ENCODE measurements at regions not wholly inside any gene's neighbourhood (a gene's known extent, or its start where the extent isn't known, plus 50 kb on each side); places are given as distances from the start of the nearest gene placed in this dataset.

- no peak for DNase-seq (ENCODE audit: low spot score in 2 of 2)
These were observed 376.5 kb upstream of the ZNF717 start for GRCh38 chr3:76161856-76162255.

GRCh38 chr3:76171647-76172046 is 386.3 kb upstream of the ZNF717 start:
- DNase-seq (ENCODE audit: low spot score in 2 of 2), result no peak
- no peak for FAIRE-seq

More at GRCh38 chr3:76161856-76162255, 376.5 kb upstream of the ZNF717 start:
- FAIRE-seq, result no peak

- DNase-seq (ENCODE audit: low spot score in 2 of 2) (no peak), FAIRE-seq (no peak)
These were observed 392.3 kb upstream of the ZNF717 start for GRCh38 chr3:76177610-76178009.

GRCh38 chr3:76178412-76178811 is 393.1 kb upstream of the ZNF717 start:
- no peak for FAIRE-seq

GRCh38 chr3:76181213-76181612 is 395.9 kb upstream of the ZNF717 start:
- FAIRE-seq, result no peak
- DNase-seq (ENCODE audit: low spot score in 2 of 2), result no peak

More at GRCh38 chr3:76178412-76178811, 393.1 kb upstream of the ZNF717 start:
- DNase-seq (ENCODE audit: low spot score in 2 of 2), result no peak

- no peak for DNase-seq (ENCODE audit: low spot score in 2 of 2)
- no peak for FAIRE-seq
These were observed 412.7 kb upstream of the ZNF717 start for GRCh38 chr3:76198086-76198485.

- FAIRE-seq, result no peak
- DNase-seq (ENCODE audit: low spot score in 2 of 2), result no peak
These were observed 414.0 kb upstream of the ZNF717 start for GRCh38 chr3:76199382-76199781.

- DNase-seq (ENCODE audit: low spot score in 2 of 2) (no peak), FAIRE-seq (no peak)
These were observed 418.2 kb upstream of the ZNF717 start for GRCh38 chr3:76203578-76203977.

- DNase-seq (ENCODE audit: low spot score in 2 of 2) (no peak), FAIRE-seq (no peak)
These were observed 421.0 kb upstream of the ZNF717 start for GRCh38 chr3:76206346-76206745.

- no peak for DNase-seq (ENCODE audit: low spot score in 2 of 2)
- FAIRE-seq, result no peak
These were observed 427.3 kb upstream of the ZNF717 start for GRCh38 chr3:76212679-76213078.

GRCh38 chr3:76222201-76222600 is 436.9 kb upstream of the ZNF717 start:
- no peak for DNase-seq (ENCODE audit: low spot score in 2 of 2)
- FAIRE-seq, result no peak

GRCh38 chr3:76231258-76231657 is 445.9 kb upstream of the ZNF717 start:
- DNase-seq (ENCODE audit: low spot score in 2 of 2) (no peak), FAIRE-seq (no peak)

GRCh38 chr3:76242886-76243753 is 457.8 kb upstream of the ZNF717 start:
- no peak for DNase-seq (ENCODE audit: low spot score in 2 of 2)
- FAIRE-seq, result no peak

GRCh38 chr3:76245073-76245472 is 459.7 kb upstream of the ZNF717 start:
- DNase-seq (ENCODE audit: low spot score in 2 of 2) (no peak), FAIRE-seq (no peak)

GRCh38 chr3:76245622-76246021 is 460.3 kb upstream of the ZNF717 start:
- FAIRE-seq, result no peak
- no peak for DNase-seq (ENCODE audit: low spot score in 2 of 2)

GRCh38 chr3:76264496-76264895 is 479.1 kb upstream of the ZNF717 start:
- FAIRE-seq (no peak), DNase-seq (ENCODE audit: low spot score in 2 of 2) (no peak)

- DNase-seq (ENCODE audit: low spot score in 2 of 2) (no peak), FAIRE-seq (no peak)
These were observed 479.6 kb upstream of the ZNF717 start for GRCh38 chr3:76264911-76265310.

- DNase-seq (ENCODE audit: low spot score in 2 of 2) (no peak), FAIRE-seq (no peak)
These were observed 481.2 kb upstream of the ZNF717 start for GRCh38 chr3:76266511-76266910.

- FAIRE-seq (no peak), DNase-seq (ENCODE audit: low spot score in 2 of 2) (no peak)
These were observed 482.6 kb upstream of the ZNF717 start for GRCh38 chr3:76267851-76268380.

- FAIRE-seq (no peak), DNase-seq (ENCODE audit: low spot score in 2 of 2) (no peak)
These were observed 508.5 kb upstream of the ZNF717 start for GRCh38 chr3:76293856-76294255.

GRCh38 chr3:76300746-76301145 is 515.4 kb upstream of the ZNF717 start:
- no peak for DNase-seq (ENCODE audit: low spot score in 2 of 2)
- FAIRE-seq, result no peak

- DNase-seq (ENCODE audit: low spot score in 2 of 2) (no peak), FAIRE-seq (no peak)
These were observed 522.2 kb upstream of the ZNF717 start for GRCh38 chr3:76307556-76307955.

Data from frontal cortex (tissue), 3 donors.